CD4-positive, CD25-positive, alpha-beta regulatory T cell (primary cell): ENCODE measurements at regions not wholly inside any gene's neighbourhood (a gene's known extent, or its start where the extent isn't known, plus 50 kb on each side); places are given as distances from the start of the nearest gene placed in this dataset.

ENCODE experiments used
- ATAC-seq, 2 donors: fragments of 150-1000 bp; cut with Tn5 transposase; one replicate each; pipeline ENCODE4 v1.10.0; 2021; ENCODE audit warnings: low read depth in 2 of 2, moderate number of reproducible peaks in 2 of 2, moderate library complexity in 1 of 2
- DNase-seq, 3 donors: peaks; one replicate each; pipeline versions ENCODE4 v3.0.0 to v3.0.0-alpha.2; 2012 to 2022; ENCODE audit warnings: mixed read lengths in 1 of 3
- H3K27ac ChIP-seq: one replicate; pipeline ENCODE4 v1.7.0; 2013; ENCODE audit warnings: mild to moderate bottlenecking, low read length; ENCODE audit not compliant: insufficient read depth, poor library complexity, severe bottlenecking
- H3K27me3 ChIP-seq: one replicate; pipeline ENCODE4 v1.7.0; 2013; ENCODE audit warnings: low read length; ENCODE audit not compliant: control insufficient read depth, insufficient read depth
- H3K36me3 ChIP-seq: one replicate; pipeline ENCODE4 v1.7.0; 2013; ENCODE audit warnings: mild to moderate bottlenecking, low read length, moderate library complexity; ENCODE audit not compliant: control insufficient read depth, insufficient read depth
- H3K4me1 ChIP-seq: 2 replicates; pipeline ENCODE4 v1.7.0; 2013; ENCODE audit warnings: mild to moderate bottlenecking, low read length; ENCODE audit not compliant: insufficient read depth, control insufficient read depth, poor library complexity, severe bottlenecking
- H3K4me3 ChIP-seq: one replicate; pipeline ENCODE4 v1.7.0; 2013; ENCODE audit warnings: low read depth, mild to moderate bottlenecking, low read length, moderate library complexity
- H3K9me3 ChIP-seq, 2 experiments: 1 replicate in 1 of 2; 2 replicates in 1 of 2; pipeline ENCODE4 v1.7.0; 2013; ENCODE audit warnings: low read length in 2 of 2, mild to moderate bottlenecking in 1 of 2, moderate library complexity in 1 of 2; ENCODE audit not compliant: control insufficient read depth in 2 of 2
- H3K27ac Mint-ChIP-seq, 3 donors: one replicate each; pipeline ENCODE4 v1.8.0; 2020 to 2022; ENCODE audit warnings: mild to moderate bottlenecking in 3 of 3, mixed read lengths in 3 of 3, moderate library complexity in 2 of 3
- H3K27me3 Mint-ChIP-seq: one replicate; pipeline ENCODE4 v1.8.0; 2022; ENCODE audit warnings: mild to moderate bottlenecking, mixed read lengths
- H3K36me3 Mint-ChIP-seq: one replicate; pipeline ENCODE4 v1.8.0; 2020; ENCODE audit warnings: mixed read lengths
- H3K4me1 Mint-ChIP-seq, 4 donors: one replicate each; pipeline ENCODE4 v1.8.0; 2020 to 2022; ENCODE audit warnings: mixed read lengths in 4 of 4, mild to moderate bottlenecking in 1 of 4
- H3K4me3 Mint-ChIP-seq, 4 donors: one replicate each; pipeline ENCODE4 v1.8.0; 2020 to 2022; ENCODE audit warnings: mild to moderate bottlenecking in 4 of 4, mixed read lengths in 4 of 4, moderate library complexity in 3 of 4
- H3K9me3 Mint-ChIP-seq, 7 donors: one replicate each; pipeline ENCODE4 v1.8.0; 2020 to 2022; ENCODE audit warnings: mixed read lengths in 7 of 7, mild to moderate bottlenecking in 3 of 7, moderate library complexity in 2 of 7

GRCh38 chr11:106399624-106400023 is 322.2 kb downstream of the AASDHPPT start:
- H3K4me1 ChIP-seq, result no peaks in the 10 kb centered on the region
- no peaks in the 10 kb centered on the region for H3K36me3 ChIP-seq
- Mint-ChIP-seq H3K9me3 (peaks cover 0 to 14% (median 7%) of the 10 kb centered on the region in 7 donors), H3K36me3 (no peaks in the 10 kb centered on the region), H3K4me3 (no peak overlapping the region), H3K27me3 (no peaks in the 10 kb centered on the region), H3K27ac (no peak overlapping the region), H3K4me1 (no peaks in the 10 kb centered on the region)
- no peak overlapping the region for H3K27ac ChIP-seq
- ATAC-seq (no peak), DNase-seq (no peak)
- H3K4me3 ChIP-seq, result no peak overlapping the region
- H3K9me3 ChIP-seq, result no peaks in the 10 kb centered on the region
- H3K27me3 ChIP-seq, result no peaks in the 10 kb centered on the region

- Mint-ChIP-seq H3K27ac (no peak overlapping the region), H3K36me3 (no peaks in the 10 kb centered on the region), H3K4me1 (no peaks in the 10 kb centered on the region), H3K27me3 (no peaks in the 10 kb centered on the region), H3K9me3 (peaks cover 0 to 15% (median 2%) of the 10 kb centered on the region in 7 donors), H3K4me3 (no peak overlapping the region)
- DNase-seq (no peak), ATAC-seq (no peak)
- no peaks in the 10 kb centered on the region for H3K27me3 ChIP-seq
- H3K36me3 ChIP-seq, result no peaks in the 10 kb centered on the region
- H3K4me1 ChIP-seq, result no peaks in the 10 kb centered on the region
- H3K9me3 ChIP-seq, result no peaks in the 10 kb centered on the region
- no peak overlapping the region for H3K4me3 ChIP-seq
- no peak overlapping the region for H3K27ac ChIP-seq
These were observed 323.6 kb downstream of the AASDHPPT start for GRCh38 chr11:106400949-106401570.

- H3K4me3 Mint-ChIP-seq, result no peak overlapping the region
These were observed 326.3 kb downstream of the AASDHPPT start for GRCh38 chr11:106403751-106404150.

GRCh38 chr11:106409222-106409621 is 331.8 kb downstream of the AASDHPPT start:
- no peak for DNase-seq
- H3K4me1 ChIP-seq, result no peaks in the 10 kb centered on the region
- H3K27ac ChIP-seq, result no peak overlapping the region
- no peaks in the 10 kb centered on the region for H3K9me3 ChIP-seq
- Mint-ChIP-seq H3K9me3 (peaks cover 0 to 5% (median 3%) of the 10 kb centered on the region in 7 donors), H3K4me3 (no peak overlapping the region), H3K27ac (no peak overlapping the region), H3K27me3 (no peaks in the 10 kb centered on the region), H3K36me3 (no peaks in the 10 kb centered on the region), H3K4me1 (no peaks in the 10 kb centered on the region)
- no peaks in the 10 kb centered on the region for H3K27me3 ChIP-seq
- no peak for ATAC-seq
- H3K4me3 ChIP-seq, result no peak overlapping the region
- H3K36me3 ChIP-seq, result no peaks in the 10 kb centered on the region

More at GRCh38 chr11:106403751-106404150, 326.3 kb downstream of the AASDHPPT start:
- Mint-ChIP-seq H3K27me3 (no peaks in the 10 kb centered on the region), H3K9me3 (peaks cover 0 to 8% (median 3%) of the 10 kb centered on the region in 7 donors), H3K27ac (no peak overlapping the region), H3K4me1 (no peaks in the 10 kb centered on the region), H3K36me3 (no peaks in the 10 kb centered on the region)
- DNase-seq (no peak), ATAC-seq (no peak)
- H3K36me3 ChIP-seq, result no peaks in the 10 kb centered on the region
- H3K4me3 ChIP-seq, result no peak overlapping the region
- H3K9me3 ChIP-seq, result no peaks in the 10 kb centered on the region
- no peaks in the 10 kb centered on the region for H3K4me1 ChIP-seq
- no peak overlapping the region for H3K27ac ChIP-seq
- H3K27me3 ChIP-seq, result no peaks in the 10 kb centered on the region

- DNase-seq, result no peak
- Mint-ChIP-seq H3K4me1 (no peaks in the 10 kb centered on the region), H3K4me3 (no peak overlapping the region)
These were observed 332.2 kb downstream of the AASDHPPT start for GRCh38 chr11:106409671-106410070.

GRCh38 chr11:106410902-106411301 is 333.4 kb downstream of the AASDHPPT start:
- Mint-ChIP-seq H3K4me3 (no peak overlapping the region), H3K9me3 (peaks cover 0 to 4% (median 0%) of the 10 kb centered on the region in 7 donors), H3K36me3 (no peaks in the 10 kb centered on the region), H3K4me1 (no peaks in the 10 kb centered on the region), H3K27me3 (no peaks in the 10 kb centered on the region), H3K27ac (no peak overlapping the region)
- H3K4me3 ChIP-seq, result no peak overlapping the region
- H3K36me3 ChIP-seq, result no peaks in the 10 kb centered on the region
- ATAC-seq (no peak), DNase-seq (no peak)
- no peaks in the 10 kb centered on the region for H3K4me1 ChIP-seq
- no peaks in the 10 kb centered on the region for H3K27me3 ChIP-seq
- no peak overlapping the region for H3K27ac ChIP-seq
- no peaks in the 10 kb centered on the region for H3K9me3 ChIP-seq

More at GRCh38 chr11:106409671-106410070, 332.2 kb downstream of the AASDHPPT start:
- Histone ChIP-seq H3K4me1 (no peaks in the 10 kb centered on the region), H3K27me3 (no peaks in the 10 kb centered on the region), H3K9me3 (no peaks in the 10 kb centered on the region), H3K36me3 (no peaks in the 10 kb centered on the region), H3K4me3 (no peak overlapping the region), H3K27ac (no peak overlapping the region)
- Mint-ChIP-seq H3K36me3 (no peaks in the 10 kb centered on the region), H3K9me3 (peaks cover 0 to 5% (median 4%) of the 10 kb centered on the region in 7 donors), H3K27me3 (no peaks in the 10 kb centered on the region), H3K27ac (no peak overlapping the region)
- no peak for ATAC-seq

GRCh38 chr11:106413222-106413621 is 335.8 kb downstream of the AASDHPPT start:
- Histone ChIP-seq H3K27ac (no peak overlapping the region), H3K9me3 (no peaks in the 10 kb centered on the region), H3K36me3 (no peaks in the 10 kb centered on the region), H3K27me3 (no peaks in the 10 kb centered on the region), H3K4me3 (no peak overlapping the region), H3K4me1 (no peaks in the 10 kb centered on the region)
- DNase-seq (no peak), ATAC-seq (no peak)
- Mint-ChIP-seq H3K4me3 (no peak overlapping the region), H3K4me1 (no peaks in the 10 kb centered on the region), H3K9me3 (peaks cover 0 to 4% (median 0%) of the 10 kb centered on the region in 7 donors), H3K27me3 (no peaks in the 10 kb centered on the region), H3K36me3 (no peaks in the 10 kb centered on the region), H3K27ac (no peak overlapping the region)

- H3K4me3 ChIP-seq, result no peak overlapping the region
- H3K36me3 ChIP-seq, result no peaks in the 10 kb centered on the region
- Mint-ChIP-seq H3K4me3 (no peak overlapping the region), H3K27me3 (no peaks in the 10 kb centered on the region), H3K27ac (no peak overlapping the region), H3K9me3 (peaks cover 0 to 4% (median 0%) of the 10 kb centered on the region in 7 donors), H3K4me1 (no peaks in the 10 kb centered on the region), H3K36me3 (no peaks in the 10 kb centered on the region)
- no peaks in the 10 kb centered on the region for H3K4me1 ChIP-seq
- DNase-seq, result no peak
- ATAC-seq, result no peak
- H3K9me3 ChIP-seq, result no peaks in the 10 kb centered on the region
- no peaks in the 10 kb centered on the region for H3K27me3 ChIP-seq
- no peak overlapping the region for H3K27ac ChIP-seq
These were observed 338.0 kb downstream of the AASDHPPT start for GRCh38 chr11:106415510-106415909.
